Panc1 (cell line): ENCODE measurements at regions not wholly inside any gene's neighbourhood (a gene's known extent, or its start where the extent isn't known, plus 50 kb on each side); places are given as distances from the start of the nearest gene placed in this dataset.
A peak's percentile ranks its signal among the peaks of the same experiment; 100 is the strongest.

Source experiments
- ATAC-seq: fragments of 200-7000 bp; cut with Tn5 transposase; 2 replicates; pipeline ENCODE4 v1.9.1; 2020; ENCODE audit warnings: mild to moderate bottlenecking, moderate library complexity
- BruUV-seq: library from RNA; stranded (reverse); fragments of 400-500 nt; replicated peaks from 2 replicates; lab custom pipeline; 2021; lab: Mats Ljungman, UMichigan
- CTCF ChIA-PET: fragments of 300-600 bp; sonication (Branson Sonifier 250); formaldehyde crosslinking; loops from one replicate; lab custom pipeline; 2022; ENCODE audit warnings: antibody characterized with exemption; lab: Charles Lee
- POLR2A ChIA-PET: fragments of 300-600 bp; sonication (Branson Sonifier 250); formaldehyde crosslinking; loops from one replicate; lab custom pipeline; 2022; ENCODE audit warnings: antibody characterized with exemption; lab: Charles Lee
- DNase-seq: peaks from one replicate; pipeline ENCODE4 v3.0.0-alpha.2; 2010; ENCODE audit warnings: low read depth, low spot score
- H3K27ac ChIP-seq: 2 replicates; pipeline ENCODE4 v1.5.1; 2011; ENCODE audit warnings: mild to moderate bottlenecking, low read length, inconsistent platforms
- H3K27me3 ChIP-seq: fragments of 200-500 bp; sonication (Bioruptor generic); 2 replicates; pipeline ENCODE4 v1.6.0; 2014; ENCODE audit warnings: low read length, inconsistent platforms; ENCODE audit not compliant: control insufficient read depth, insufficient read depth
- H3K36me3 ChIP-seq: fragments of 200-500 bp; sonication (Bioruptor generic); 2 replicates; pipeline ENCODE4 v1.5.1; 2014; ENCODE audit warnings: inconsistent platforms, mild to moderate bottlenecking, low read length, moderate library complexity; ENCODE audit not compliant: control insufficient read depth, insufficient read depth
- H3K4me1 ChIP-seq: 2 replicates; pipeline ENCODE4 v1.5.1; 2011; ENCODE audit warnings: inconsistent platforms, mild to moderate bottlenecking, low read length, moderate library complexity; ENCODE audit not compliant: control insufficient read depth, insufficient read depth
- H3K4me3 ChIP-seq, 2 experiments: 2 replicates each; pipeline ENCODE4 v1.5.1; 2011 to 2012; ENCODE audit warnings: low read depth in 2 of 2, low read length in 2 of 2, mild to moderate bottlenecking in 2 of 2, inconsistent platforms in 1 of 2, moderate library complexity in 1 of 2
- H3K9me3 ChIP-seq: fragments of 200-500 bp; sonication (Bioruptor generic); 2 replicates; pipeline ENCODE4 v1.5.1; 2014; ENCODE audit warnings: low read depth, mild to moderate bottlenecking, inconsistent platforms, low read length, moderate library complexity; ENCODE audit not compliant: control insufficient read depth, insufficient read depth
- POLR2AphosphoS5 ChIP-seq: IDR thresholded peaks from 2 replicates; pipeline ENCODE4 v1.6.1; 2012; ENCODE audit warnings: mild to moderate bottlenecking, low read depth, low read length, moderate library complexity
- SIN3A ChIP-seq: IDR thresholded peaks from 2 replicates; pipeline ENCODE4 v1.6.1; 2012; ENCODE audit warnings: low read depth, mild to moderate bottlenecking, low read length, moderate library complexity, borderline replicate concordance; ENCODE audit not compliant: insufficient read depth
- TCF7L2 ChIP-seq: IDR thresholded peaks from 2 replicates; pipeline ENCODE4 v1.6.1; 2011; ENCODE audit warnings: mild to moderate bottlenecking, low read depth, low read length, inconsistent platforms
- in situ Hi-C: cut with HindIII; loops from 2 replicates; pipeline ENCODE4 v1.10.0; 2016; ENCODE audit warnings: low sequenced_read_pairs, low pct_unique_long_range_greater_than_20kb
- intact Hi-C: fragments of 100-400 bp; cut with micrococcal nuclease; formaldehyde crosslinking; loops from one replicate; pipeline ENCODE4 v1.10.0; 2022; ENCODE audit not compliant: unreplicated experiment
- TF ChIP-seq, protein P1 (sequence below), 2 experiments: IDR thresholded peaks; 2 replicates each; pipeline ENCODE4 v1.6.1; 2011 to 2012; ENCODE audit warnings: low read depth in 2 of 2, control low read depth in 1 of 2, low read length in 1 of 2, mild to moderate bottlenecking in 1 of 2, moderate library complexity in 1 of 2; ENCODE audit not compliant: insufficient read depth in 1 of 2
- TF ChIP-seq, protein P2 (sequence below): fragments of 450-650 bp; IDR thresholded peaks from 2 replicates; pipeline ENCODE4 v1.5.1; 2017; ENCODE audit warnings: mild to moderate bottlenecking

DNA sequence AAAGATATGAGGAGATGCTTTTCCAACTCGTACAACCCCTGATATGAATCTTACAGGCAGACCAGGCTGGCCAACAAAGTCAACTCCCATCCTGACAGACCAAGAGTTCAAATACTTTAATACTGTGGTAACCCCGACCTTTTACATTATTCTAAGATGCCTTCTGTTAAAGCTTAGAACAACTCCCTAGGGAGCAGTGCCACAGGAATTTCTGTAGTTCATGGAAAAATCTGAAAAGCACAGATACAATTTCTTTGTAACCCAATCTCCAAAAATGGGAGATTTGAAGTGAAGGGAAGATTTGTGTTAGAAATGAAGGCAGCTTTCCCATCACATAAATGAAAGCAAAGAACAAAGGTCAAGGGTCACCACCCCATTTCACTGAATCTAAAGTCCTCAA is 151.3 kb upstream of the BEND6 start:
- Histone ChIP-seq H3K27ac (peak overlapping the region; percentile 86), H3K4me3 (no peak overlapping the region), H3K9me3 (no peaks in the 10 kb centered on the region), H3K4me1 (peaks cover 67% of the 10 kb centered on the region), H3K27me3 (no peaks in the 10 kb centered on the region), H3K36me3 (no peaks in the 10 kb centered on the region)
- ATAC-seq (peak; percentile 59), DNase-seq (no peak)
- CTCF ChIA-PET: no interaction called here
- POLR2A ChIA-PET: interaction anchor here (1.1 kb wide), 1 partner anchor 42 kb away, joined by 4 read pairs; no protein-coding TSS in a partner anchor
- TF ChIP-seq, protein P1, sequence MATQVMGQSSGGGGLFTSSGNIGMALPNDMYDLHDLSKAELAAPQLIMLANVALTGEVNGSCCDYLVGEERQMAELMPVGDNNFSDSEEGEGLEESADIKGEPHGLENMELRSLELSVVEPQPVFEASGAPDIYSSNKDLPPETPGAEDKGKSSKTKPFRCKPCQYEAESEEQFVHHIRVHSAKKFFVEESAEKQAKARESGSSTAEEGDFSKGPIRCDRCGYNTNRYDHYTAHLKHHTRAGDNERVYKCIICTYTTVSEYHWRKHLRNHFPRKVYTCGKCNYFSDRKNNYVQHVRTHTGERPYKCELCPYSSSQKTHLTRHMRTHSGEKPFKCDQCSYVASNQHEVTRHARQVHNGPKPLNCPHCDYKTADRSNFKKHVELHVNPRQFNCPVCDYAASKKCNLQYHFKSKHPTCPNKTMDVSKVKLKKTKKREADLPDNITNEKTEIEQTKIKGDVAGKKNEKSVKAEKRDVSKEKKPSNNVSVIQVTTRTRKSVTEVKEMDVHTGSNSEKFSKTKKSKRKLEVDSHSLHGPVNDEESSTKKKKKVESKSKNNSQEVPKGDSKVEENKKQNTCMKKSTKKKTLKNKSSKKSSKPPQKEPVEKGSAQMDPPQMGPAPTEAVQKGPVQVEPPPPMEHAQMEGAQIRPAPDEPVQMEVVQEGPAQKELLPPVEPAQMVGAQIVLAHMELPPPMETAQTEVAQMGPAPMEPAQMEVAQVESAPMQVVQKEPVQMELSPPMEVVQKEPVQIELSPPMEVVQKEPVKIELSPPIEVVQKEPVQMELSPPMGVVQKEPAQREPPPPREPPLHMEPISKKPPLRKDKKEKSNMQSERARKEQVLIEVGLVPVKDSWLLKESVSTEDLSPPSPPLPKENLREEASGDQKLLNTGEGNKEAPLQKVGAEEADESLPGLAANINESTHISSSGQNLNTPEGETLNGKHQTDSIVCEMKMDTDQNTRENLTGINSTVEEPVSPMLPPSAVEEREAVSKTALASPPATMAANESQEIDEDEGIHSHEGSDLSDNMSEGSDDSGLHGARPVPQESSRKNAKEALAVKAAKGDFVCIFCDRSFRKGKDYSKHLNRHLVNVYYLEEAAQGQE (IDR thresholded peaks at IDR 0.05; ENCODE audit: insufficient read depth in 1 of 2, low read depth in 2 of 2, low read length in 1 of 2): no peak
- TF ChIP-seq SIN3A: no peak
- TF ChIP-seq POLR2AphosphoS5: no peak
- TF ChIP-seq TCF7L2: peak; percentile 83
- TF ChIP-seq, protein P2, sequence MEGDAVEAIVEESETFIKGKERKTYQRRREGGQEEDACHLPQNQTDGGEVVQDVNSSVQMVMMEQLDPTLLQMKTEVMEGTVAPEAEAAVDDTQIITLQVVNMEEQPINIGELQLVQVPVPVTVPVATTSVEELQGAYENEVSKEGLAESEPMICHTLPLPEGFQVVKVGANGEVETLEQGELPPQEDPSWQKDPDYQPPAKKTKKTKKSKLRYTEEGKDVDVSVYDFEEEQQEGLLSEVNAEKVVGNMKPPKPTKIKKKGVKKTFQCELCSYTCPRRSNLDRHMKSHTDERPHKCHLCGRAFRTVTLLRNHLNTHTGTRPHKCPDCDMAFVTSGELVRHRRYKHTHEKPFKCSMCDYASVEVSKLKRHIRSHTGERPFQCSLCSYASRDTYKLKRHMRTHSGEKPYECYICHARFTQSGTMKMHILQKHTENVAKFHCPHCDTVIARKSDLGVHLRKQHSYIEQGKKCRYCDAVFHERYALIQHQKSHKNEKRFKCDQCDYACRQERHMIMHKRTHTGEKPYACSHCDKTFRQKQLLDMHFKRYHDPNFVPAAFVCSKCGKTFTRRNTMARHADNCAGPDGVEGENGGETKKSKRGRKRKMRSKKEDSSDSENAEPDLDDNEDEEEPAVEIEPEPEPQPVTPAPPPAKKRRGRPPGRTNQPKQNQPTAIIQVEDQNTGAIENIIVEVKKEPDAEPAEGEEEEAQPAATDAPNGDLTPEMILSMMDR: no peak
- in situ Hi-C loops (no loop called here), intact Hi-C loops (no loop called here)
- no TSS peak for BruUV-seq

DNA sequence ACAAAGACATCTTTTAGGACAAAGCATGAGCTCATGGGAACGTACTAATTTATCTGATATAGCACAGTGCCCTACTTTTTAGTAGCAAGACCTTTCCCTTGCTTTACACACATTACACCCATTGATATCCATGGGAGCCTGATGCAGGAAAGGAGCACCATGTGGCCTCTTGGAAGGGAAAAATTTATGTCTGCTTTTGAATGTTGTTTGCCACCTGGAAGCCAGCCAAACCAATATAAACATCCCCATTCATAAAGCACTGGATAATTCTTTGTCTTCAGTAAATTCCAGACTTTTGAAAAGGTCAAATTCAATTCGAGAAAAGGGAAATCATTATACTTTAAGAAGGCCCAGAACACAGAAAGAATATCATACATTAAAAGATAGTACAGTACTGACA is 152.3 kb upstream of the BEND6 start:
- ATAC-seq (peak; percentile 86), DNase-seq (no peak)
- BruUV-seq: no TSS peak
- no peaks in the 10 kb centered on the region for H3K9me3 ChIP-seq
- intact Hi-C loops (no loop called here), in situ Hi-C loops (no loop called here)
- peaks cover 58% of the 10 kb centered on the region for H3K4me1 ChIP-seq
- ChIA-PET CTCF (no interaction called here), POLR2A (interaction anchor here (1.1 kb wide), 1 partner anchor 49 kb away, joined by 3 read pairs; no protein-coding TSS in a partner anchor)
- TF ChIP-seq TCF7L2: peak; percentile 56; the same call in 1 of the 2 replicates
- TF ChIP-seq, protein P1 (IDR thresholded peaks at IDR 0.05; ENCODE audit: insufficient read depth in 1 of 2, low read depth in 2 of 2, low read length in 1 of 2): no peak
- no peak overlapping the region for H3K4me3 ChIP-seq
- H3K27me3 ChIP-seq: no peaks in the 10 kb centered on the region
- peak overlapping the region; percentile 86 for H3K27ac ChIP-seq
- no peaks in the 10 kb centered on the region for H3K36me3 ChIP-seq
